GM13977 (cell line): ENCODE measurements at regions not wholly inside any gene's neighbourhood (a gene's known extent, or its start where the extent isn't known, plus 50 kb on each side); places are given as distances from the start of the nearest gene placed in this dataset.
"Not testable (repeated sequence)": the region's sequence is repeated elsewhere in the genome, so short reads cannot be mapped to it uniquely, and the experiment has no call there.

Source experiments
- DNase-seq: peaks from one replicate; pipeline ENCODE4 v3.0.0; 2012; ENCODE audit warnings: low spot score
- in situ Hi-C: fragments of 300-500 bp; cut with MboI; formaldehyde crosslinking; loops from one replicate; pipeline ENCODE4 v1.12.0; 2022; ENCODE audit warnings: low sequenced_read_pairs, low pct_unique_long_range_greater_than_20kb, mixed read lengths, inconsistent platforms; ENCODE audit not compliant: unreplicated experiment
- TF ChIP-seq, protein P1 (sequence below): IDR thresholded peaks from 2 replicates; pipeline ENCODE4 v1.5.1; 2012; ENCODE audit warnings: mild to moderate bottlenecking, control low read depth; ENCODE audit not compliant: insufficient read depth; ENCODE audit errors: extremely low read depth, missing control alignments

DNA sequence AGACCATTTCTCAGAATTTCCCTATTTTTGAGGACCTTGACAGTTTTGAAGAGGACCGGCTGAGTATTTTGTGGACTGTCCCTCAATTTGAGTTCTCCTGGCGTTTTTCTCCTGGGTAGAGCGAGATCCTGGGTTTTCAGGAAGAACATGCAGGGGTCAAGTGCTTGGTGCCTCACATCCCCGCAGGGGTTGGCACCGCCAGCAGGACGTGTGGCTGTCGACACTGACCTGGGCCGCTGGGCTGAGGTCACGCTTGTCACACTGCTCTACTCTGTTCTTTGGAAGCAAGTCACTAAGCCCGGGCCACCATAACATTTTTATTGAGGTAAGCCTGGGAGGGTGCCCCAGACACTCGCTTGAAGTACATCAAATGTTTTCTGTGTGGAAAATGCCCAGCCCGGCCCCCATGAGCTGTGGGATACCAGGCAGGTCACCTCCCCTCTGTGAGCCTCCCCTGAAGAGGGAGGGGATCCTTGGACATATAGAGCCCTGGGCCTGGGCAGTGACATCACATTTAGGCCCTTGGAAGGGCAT, 112.0 kb downstream of the NPIPB11 start:
- in situ Hi-C loops, DNase-seq: not testable (repeated sequence)

DNA sequence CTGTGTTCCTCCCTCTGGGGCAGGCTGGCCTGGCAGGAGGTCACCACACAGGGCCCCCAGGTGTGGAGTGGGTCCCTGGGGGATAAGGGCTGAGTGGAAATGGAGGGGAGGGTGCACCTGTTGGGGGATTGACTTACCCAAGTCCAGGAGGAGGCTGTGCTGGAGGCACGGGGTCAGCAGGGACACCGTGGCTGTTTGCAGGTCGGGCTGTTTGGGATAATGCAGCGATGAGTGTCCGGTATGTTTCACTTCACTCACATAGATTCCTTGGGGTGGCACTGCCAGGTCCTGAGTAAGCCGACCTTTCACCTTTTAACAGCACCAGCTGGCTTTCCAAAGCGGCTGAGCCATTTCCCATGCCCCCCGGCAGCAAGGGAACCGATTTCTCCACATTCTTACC, 113.0 kb downstream of the NPIPB11 start:
- not testable (repeated sequence) for DNase-seq

DNA sequence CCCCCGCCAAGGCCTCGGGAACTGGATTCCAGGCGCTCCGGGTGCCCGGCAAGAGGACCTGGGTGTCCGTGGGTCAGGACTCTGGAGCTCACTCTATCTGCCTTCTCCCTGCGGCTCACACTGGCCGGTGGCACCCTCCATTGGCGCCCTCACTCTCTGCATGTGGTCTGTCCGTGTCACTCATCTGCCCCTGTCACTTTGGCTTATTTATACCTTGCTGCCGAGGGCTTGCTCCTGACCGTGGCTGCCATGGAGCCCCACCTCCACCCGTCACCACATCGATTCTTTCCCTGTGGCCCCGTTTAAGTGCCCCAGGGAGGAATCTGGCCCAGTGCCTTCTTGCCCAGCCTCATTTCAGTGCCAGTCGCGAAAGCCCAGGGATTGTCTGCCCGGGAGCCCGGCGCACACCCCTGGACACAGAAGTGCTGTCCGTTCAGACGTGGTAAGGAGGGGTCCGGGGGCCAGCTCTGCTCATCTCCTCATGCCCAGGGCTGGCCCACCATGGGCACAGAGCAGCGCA, 113.5 kb downstream of the NPIPB11 start:
- DNase-seq, in situ Hi-C loops: not testable (repeated sequence)

More for the DNA sequence above, 113.0 kb downstream of the NPIPB11 start:
- in situ Hi-C loops: not testable (repeated sequence)

DNA sequence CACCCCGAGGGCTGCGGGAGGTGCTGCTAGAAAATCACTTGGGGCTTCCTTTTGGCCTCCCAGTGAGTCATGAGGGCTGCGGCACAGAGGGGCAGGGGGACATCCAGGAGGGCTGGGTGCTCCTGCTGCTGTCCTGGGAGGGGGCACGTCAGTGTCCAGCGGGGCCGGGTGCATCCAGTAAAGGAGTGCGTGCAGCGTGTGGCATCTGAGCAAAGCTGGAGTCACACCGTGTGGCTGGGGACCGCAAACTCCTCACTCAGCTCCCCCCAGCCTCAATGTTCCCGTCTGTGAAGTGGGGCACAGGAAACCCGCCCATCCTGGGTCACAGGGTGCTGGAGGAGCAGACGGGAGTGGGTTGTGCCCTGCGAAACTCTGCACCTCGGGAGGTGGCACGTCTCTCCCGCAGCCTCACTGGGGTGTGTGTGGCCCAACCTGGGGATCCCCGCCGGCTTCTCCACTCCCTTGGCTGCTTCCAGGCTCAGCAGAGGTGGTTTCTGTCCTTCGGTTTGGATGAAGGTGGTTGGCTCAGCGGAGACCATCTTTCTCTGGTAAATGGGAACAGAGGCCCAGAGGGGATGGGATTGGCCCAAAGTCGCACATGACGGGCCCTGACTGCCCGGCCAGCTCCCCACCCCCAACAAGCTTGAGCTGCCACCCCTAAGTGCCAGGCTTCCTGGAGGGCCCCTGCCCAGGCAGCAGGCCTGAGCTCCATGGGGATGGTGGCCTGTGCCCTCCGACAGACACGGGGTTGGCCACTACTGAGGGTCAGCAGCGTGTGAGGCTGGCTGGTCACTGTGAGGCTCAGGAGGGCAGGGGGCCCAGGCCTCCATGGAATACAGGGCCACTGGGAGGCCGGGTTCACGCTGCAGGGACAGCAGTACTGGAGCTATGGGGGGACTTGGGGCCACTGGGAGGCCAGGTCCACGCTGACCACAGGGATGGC, 114.9 kb downstream of the NPIPB11 start:
- in situ Hi-C loops, DNase-seq: not testable (repeated sequence)

DNA sequence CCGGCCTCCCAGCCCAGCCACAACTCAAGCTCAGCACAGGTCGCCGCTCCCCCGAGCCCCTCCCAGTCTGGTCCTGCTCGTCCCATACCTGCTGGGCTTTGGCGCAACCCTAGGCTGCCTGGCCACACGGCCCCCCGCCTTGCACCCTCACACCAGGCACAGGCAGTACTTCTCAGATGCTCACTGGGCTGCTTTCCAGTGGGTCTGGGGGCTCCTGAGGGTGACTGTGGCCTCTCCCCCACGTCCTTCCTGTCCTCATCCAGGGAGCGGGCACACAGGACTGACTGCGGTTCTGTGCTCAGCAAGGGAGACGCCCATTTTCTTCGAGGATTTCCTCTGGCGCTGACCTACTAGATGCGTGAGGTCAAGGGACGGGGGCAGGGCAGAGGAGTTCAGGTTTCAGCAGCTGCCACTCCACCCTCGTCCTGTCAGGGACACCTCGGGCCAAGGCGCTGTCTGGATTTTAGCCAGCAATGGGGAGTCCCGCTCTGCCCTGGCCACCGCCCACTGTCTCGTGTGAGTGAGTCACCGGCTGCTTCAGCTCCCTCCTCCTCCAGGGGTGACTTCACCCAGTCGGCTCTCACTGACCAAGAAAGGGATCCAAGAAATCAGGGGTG, 115.8 kb downstream of the NPIPB11 start:
- in situ Hi-C loops: no loop called here
- DNase-seq: peak; percentile 64
- TF ChIP-seq, protein P1, sequence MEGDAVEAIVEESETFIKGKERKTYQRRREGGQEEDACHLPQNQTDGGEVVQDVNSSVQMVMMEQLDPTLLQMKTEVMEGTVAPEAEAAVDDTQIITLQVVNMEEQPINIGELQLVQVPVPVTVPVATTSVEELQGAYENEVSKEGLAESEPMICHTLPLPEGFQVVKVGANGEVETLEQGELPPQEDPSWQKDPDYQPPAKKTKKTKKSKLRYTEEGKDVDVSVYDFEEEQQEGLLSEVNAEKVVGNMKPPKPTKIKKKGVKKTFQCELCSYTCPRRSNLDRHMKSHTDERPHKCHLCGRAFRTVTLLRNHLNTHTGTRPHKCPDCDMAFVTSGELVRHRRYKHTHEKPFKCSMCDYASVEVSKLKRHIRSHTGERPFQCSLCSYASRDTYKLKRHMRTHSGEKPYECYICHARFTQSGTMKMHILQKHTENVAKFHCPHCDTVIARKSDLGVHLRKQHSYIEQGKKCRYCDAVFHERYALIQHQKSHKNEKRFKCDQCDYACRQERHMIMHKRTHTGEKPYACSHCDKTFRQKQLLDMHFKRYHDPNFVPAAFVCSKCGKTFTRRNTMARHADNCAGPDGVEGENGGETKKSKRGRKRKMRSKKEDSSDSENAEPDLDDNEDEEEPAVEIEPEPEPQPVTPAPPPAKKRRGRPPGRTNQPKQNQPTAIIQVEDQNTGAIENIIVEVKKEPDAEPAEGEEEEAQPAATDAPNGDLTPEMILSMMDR: no peak

DNA sequence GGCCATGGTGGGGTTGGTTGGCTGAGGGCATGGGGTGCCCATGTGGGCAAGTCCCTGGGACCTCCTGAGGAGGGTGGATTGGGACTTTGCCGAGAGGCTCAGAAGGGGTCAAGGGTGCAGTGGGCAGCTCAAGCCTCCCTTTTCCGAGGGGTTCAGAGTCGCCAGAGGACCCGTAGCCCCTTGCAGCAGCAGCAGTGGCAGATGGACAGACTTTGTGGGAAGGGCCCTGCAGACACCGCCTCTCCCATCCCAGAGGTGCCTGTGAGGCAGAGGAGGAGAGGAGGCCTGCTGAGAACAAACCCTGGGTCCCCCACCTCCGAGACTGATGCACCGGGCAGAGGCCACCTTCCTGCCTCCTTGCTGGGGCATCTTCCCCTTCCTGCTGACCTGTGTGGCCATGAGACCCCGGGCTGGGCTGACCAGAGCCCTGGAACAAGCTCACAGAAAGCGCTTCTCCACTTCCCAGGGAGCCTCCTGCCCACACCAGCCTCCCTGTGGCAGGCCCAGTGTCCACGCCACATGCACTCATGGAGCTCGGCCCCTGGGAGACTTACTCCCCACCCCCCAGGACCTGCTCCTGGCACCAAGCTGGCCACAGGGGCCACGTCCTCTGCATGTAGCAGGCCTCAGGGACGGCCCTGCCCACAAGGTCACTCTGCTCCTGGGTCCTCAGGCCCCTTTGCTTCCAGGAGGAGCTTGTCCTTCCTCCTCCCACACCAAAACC, 116.8 kb downstream of the NPIPB11 start:
- in situ Hi-C loops: not testable (repeated sequence)

DNA sequence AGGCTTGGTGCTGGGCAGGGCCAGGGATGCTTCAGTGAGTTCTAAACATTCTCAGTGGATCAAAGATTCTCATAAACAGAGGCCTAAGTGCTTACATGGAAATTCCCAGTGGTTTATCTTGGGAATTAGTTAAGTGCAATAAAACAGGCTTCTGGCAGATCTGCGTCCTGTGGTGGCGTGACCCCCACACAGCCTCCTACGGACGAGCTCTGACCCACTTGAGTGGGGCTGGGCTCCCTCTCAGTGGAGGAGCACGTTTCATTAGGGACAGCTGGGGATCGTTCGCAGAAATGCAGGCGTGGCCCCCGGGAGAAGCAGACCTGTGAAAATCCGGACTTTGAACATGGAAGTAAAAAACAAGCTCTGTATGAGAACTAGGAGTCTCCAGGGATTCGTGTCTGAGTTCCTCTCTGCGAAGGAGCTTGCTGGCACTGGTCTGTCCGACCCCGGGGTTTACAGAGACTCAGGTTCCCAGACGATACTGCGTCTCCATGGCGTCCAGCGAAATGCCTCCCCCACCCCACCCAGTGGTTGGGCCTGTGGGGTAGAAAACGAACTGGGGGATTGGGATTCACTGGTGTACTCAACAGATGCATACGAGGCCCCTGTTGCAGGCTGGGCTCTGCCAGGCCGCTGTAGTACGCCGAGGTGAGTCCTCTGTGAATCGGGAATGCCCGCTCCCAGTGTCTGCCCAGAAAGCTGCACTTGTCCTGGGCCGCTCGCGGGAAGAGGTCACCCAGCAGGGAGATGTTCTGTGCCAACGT, 117.6 kb downstream of the NPIPB11 start:
- in situ Hi-C loops, DNase-seq: not testable (repeated sequence)

More for the DNA sequence above, 116.8 kb downstream of the NPIPB11 start:
- DNase-seq: not testable (repeated sequence)

DNA sequence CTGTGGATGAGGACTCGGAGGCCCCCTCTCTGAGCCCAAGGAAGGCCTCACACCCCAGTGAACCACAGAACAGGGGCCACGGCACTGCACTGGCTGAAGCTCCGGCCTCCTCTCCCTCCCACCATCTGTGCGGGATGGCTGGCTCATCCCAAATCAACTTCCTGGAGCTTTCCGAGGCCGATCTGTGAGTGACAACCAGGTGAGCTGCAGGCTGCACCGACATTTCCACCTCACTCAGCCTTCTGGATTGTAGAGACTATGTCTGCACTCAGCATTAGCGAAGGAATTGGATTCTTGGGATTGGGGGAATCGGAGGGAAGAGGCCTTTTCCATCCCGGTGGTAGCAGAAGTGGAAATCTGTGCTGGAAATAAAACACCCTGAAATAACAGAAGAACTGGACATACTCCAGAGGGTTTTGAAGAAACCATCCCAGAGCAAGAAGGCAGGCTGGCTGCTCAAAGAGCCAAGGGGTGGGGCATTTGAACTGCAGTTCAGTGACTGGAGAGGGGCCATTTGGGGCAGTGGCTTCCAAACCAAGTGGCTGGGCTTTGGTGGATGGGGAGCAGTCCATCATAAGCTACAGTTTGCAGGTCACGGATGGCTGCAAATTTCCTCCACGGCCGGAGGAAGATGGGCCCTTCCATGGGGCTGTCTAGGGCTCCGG, 118.5 kb downstream of the NPIPB11 start:
- in situ Hi-C loops, DNase-seq: not testable (repeated sequence)

DNA sequence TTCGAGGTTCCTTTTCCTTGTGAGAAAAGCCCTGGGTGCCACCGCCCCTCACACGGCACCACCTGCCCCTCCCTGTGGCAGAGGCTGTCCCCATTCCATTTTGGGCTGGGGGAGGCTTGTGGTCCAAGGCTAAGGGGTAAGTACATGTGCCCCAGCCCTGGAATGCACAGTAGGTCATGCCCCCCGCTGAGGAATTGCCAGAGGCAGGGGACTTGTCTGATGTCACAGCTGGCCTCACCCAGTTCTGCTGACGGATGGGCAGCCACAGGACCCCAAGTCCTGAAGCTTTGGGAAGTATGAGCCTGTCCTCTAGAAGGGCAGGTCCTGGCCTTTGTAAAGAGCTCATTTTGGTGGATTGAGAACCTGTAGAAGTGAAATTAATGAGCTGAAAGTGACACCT, 119.3 kb downstream of the NPIPB11 start:
- in situ Hi-C loops, DNase-seq: not testable (repeated sequence)

DNA sequence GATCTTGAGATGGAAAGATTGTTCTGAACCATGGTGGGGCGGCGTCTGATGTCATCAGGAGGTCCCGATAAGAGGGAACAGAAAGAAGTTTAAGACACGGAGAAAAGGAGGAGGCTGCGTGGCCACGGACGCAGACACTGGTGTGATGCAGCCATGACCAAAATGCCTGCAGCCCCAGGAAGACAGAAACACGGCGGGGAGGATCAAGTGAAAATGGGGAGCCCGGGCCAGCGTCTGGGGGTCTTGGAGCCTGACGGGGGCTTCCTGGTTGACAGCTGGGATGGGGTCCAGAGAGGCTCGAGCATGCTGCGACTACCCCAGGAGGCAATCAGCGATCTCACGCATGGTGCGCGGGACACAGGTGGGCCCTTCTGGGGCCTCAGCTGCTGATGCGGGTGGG, 119.7 kb downstream of the NPIPB11 start:
- DNase-seq, in situ Hi-C loops: not testable (repeated sequence)

DNA sequence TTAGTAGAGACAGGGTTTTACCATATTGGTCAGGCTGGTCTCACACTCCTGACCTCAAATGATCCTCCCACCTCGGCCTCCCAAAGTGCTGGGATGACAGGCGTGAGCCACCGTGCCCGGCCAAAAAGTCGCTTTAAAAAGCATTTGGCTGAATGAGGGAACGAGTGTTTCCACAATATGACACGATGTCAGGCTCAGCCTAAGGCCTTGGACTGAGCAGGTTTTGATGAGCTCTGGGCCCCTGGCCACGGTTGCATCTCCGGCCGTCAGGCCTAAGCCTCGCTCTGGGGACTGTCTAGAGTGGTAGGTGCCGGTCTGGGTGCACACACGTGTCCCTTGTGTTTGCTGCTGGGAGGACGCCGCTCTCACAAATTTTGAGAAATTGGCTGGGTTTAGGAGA, 120.3 kb downstream of the NPIPB11 start:
- in situ Hi-C loops, DNase-seq: not testable (repeated sequence)

DNA sequence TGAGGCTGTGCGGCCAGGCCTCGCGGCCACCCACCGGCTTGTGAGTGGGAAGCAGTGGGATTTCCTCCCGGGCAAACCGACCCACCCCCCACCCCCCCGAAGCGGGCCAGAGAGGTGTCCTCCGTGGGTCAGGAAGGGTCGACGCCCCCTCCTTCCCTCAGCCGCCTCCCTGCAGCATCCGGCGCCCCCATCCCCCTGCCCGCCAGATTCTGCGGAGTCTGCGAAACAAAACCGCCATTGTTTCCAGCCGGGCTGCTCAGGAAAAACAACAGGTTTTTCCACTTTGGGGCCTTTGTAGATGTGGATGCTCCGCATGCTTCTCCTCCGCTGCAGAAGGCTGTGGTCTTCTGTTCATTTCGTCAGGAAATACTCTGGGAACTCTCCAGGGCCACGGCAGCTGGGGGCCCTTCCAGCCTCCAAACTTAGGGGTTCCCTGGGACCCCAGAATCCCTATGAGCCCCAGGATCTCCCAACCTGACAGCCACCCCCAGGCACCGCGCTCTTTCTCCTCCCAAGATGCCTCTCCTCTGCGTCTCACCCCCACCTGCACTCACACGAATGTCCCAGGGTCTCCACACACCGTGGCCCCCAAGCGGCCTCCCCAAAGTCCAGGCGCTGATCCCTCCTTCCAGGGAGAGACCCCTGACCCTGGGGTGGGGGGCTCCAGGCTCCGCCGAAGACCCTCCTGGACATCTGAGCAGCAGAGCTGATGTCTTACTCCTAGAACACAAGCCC, 121.2 kb downstream of the NPIPB11 start:
- DNase-seq, in situ Hi-C loops: not testable (repeated sequence)

DNA sequence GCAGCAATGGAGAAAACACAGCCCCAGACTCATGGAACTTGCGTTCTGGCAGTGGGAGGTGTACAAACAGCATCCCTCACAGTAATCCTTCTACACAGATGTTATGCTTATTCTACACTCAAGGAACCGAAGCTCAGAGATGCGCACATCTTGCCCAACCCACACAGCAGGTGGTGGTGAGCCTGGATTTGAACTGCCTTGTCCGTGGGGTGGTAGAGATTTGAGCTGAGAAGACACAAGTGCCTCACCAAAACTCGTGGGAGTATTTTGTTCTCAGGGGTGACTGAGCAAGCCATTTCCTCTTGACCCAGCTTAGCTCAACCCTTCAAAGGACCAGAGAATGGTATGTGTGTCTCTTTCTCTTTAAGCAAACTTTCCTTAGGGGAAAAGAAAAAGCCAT, 121.8 kb downstream of the NPIPB11 start:
- DNase-seq, in situ Hi-C loops: not testable (repeated sequence)

DNA sequence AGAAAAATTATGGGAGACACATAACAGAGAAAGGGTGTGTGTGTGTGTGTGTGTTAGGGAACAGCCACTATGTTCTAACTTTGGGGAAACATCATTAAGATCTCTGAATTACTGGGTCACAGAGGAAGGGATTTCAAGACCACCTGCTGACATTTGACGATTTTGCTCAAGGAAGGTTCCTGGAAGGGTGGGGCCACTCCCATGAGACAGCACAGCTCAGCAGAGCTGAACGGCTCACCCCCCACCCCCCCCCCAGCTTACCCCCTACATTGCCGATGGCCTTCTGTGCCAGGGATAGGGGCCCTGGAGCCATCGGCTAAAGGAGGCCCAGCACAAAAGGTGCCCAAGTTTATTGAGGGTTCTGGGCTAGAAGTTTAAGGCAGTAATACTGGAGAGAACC, 122.4 kb downstream of the NPIPB11 start:
- DNase-seq, in situ Hi-C loops: not testable (repeated sequence)
